Heart right ventricle (tissue), 16 donors: ENCODE measurements at regions not wholly inside any gene's neighbourhood (a gene's known extent, or its start where the extent isn't known, plus 50 kb on each side); places are given as distances from the start of the nearest gene placed in this dataset.

ENCODE experiments used
- ATAC-seq, 8 donors: fragments of 200-7000 bp; cut with Tn5 transposase; one replicate each; pipeline ENCODE4 v1.9.1; 2020; ENCODE audit warnings: mild to moderate bottlenecking in 8 of 8, moderate library complexity in 8 of 8, moderate number of reproducible peaks in 1 of 8
- DNase-seq, 2 donors: peaks; one replicate each; pipeline ENCODE4 v3.0.0-alpha.2; 2020
- H3K27ac ChIP-seq, 10 donors: fragments of 200-600 bp; sonication (generic) in 2 of 10; one replicate each; pipeline versions ENCODE4 v1.5.0 to v1.8.0; 2020 to 2022; ENCODE audit warnings: mild to moderate bottlenecking in 3 of 10
- H3K27me3 ChIP-seq, 7 donors: fragments of 200-600 bp; one replicate each; pipeline ENCODE4 v1.8.0; 2021 to 2022; ENCODE audit warnings: mild to moderate bottlenecking in 2 of 7
- H3K36me3 ChIP-seq, 9 donors: fragments of 200-600 bp; sonication (generic) in 1 of 9; one replicate each; pipeline versions ENCODE4 v1.5.0 to v1.8.0; 2020 to 2022; ENCODE audit warnings: mild to moderate bottlenecking in 2 of 9
- H3K4me1 ChIP-seq, 9 donors: fragments of 200-600 bp; sonication (generic) in 1 of 9; one replicate each; pipeline versions ENCODE4 v1.5.0 to v1.8.0; 2020 to 2022; ENCODE audit warnings: mild to moderate bottlenecking in 4 of 9
- H3K4me3 ChIP-seq, 10 donors: fragments of 200-600 bp; sonication (generic) in 2 of 10; one replicate each; pipeline versions ENCODE4 v1.5.0 to v1.8.0; 2020 to 2022; ENCODE audit warnings: mild to moderate bottlenecking in 7 of 10, moderate library complexity in 2 of 10
- H3K9me3 ChIP-seq, 11 donors: fragments of 200-600 bp in 10 of 11; sonication (generic) in 2 of 11; one replicate each; pipeline versions ENCODE4 v1.5.0 to v1.8.0; 2013 to 2022; ENCODE audit warnings: mild to moderate bottlenecking in 2 of 11, control low read depth in 1 of 11, moderate library complexity in 1 of 11
- WGBS, 2 donors: extraction: QIAGEN DNeasy Blood & Tissue Kit; methylation state at CpG; one replicate each; pipeline ENCODE4 v1.1.7; 2013; ENCODE audit warnings: inconsistent platforms in 1 of 2; 5-methylcytosine and 5-hydroxymethylcytosine counted together
- intact Hi-C, 10 donors: fragments of 100-400 bp; cut with DNase I; formaldehyde crosslinking; loops; one replicate each; pipeline versions ENCODE4 v1.11.1 to v1.14.2; 2022
- TF ChIP-seq, protein P1 (sequence below), 9 donors: fragments of 200-600 bp; sonication (generic) in 2 of 9; IDR thresholded peaks; one replicate each; pipeline versions ENCODE4 v1.5.0 to v1.8.0; 2021 to 2022; ENCODE audit warnings: antibody characterized with exemption in 9 of 9, mild to moderate bottlenecking in 5 of 9, moderate library complexity in 1 of 9
- donor health status: Arrhythmogenic right ventricular cardiomyopathy.
- donor health status: ischemic (EF 13 %, LVEDD 7.1; RV severe dilation, severe dysfunction).
- donor health status: healthy with polysubstance abuse.
- donor health status: DM: no; HTN: yes; CAD: no.
- donor health status: DM: no; HTN: no; CAD: no.
- donor health status: ischemic (EF 25% LVEDD 6.9; RV normal size, moderate dysfunction).
- donor health status: ischemic (EF 25% LVEDD 5.7; RV mildly dilated, moderate dysfunction).
- donor health status: healthy.
- donor health status: DM: yes; HTN: yes; CAD: no.
- donor health status: Ischemic cardiomyopathy.
- donor health status: ischemic (EF 35%, LVEDD 5.7; RV mildly dilated, moderate dysfunction).
- donor health status: nonischemic (EF 11% LVEDD 7.7; RV severe dilation, severe dysfunction).
- donor health status: DM: yes; HTN: yes; CAD: no.
- donor health status: PGD.
- donor health status: ischemic (EF 29% LVEDD 5.4; RV normal size, mild dysfunction).
- donor health status: nonischemic (EF 23%, LVEDD 6.1; RV moderate dilation, normal function).

DNA sequence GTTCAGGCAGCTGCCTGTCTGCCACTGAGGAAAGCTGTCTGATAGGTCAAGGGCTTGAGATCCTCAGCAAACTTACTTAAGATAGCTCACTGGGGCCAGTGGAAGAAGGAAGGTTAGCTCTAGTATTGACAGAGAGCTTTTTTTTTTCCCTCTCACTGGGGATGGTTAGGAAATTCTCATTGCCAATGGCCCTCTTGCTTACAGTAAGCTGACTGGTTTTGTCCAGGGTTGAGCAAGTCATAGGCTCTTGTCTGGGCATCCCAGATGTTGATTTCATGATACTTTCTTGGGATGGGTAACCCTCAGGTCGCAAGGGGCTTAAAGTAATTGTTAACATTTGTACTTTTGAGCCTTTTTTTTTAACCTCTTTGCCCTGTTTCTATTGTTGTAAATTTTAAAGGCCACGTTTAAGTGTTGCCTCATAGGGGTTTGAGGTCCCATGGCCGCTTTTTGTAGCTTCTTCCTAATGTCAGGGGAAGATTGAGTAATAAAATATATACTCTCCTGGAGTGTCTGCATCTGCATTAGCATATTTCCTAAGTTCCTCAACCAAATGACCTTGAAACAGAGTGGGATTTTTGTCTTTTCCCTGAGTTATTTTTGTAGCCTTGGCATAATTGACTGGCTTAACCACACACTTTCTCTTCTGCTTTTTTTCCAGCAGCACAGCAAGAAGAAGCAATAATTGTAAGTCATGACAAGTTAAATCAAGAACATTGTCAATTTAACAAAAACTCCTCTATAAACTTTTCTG lies 716.0 kb downstream of the LRFN5 start:
- DNase-seq (no peak), ATAC-seq (peak in 1 of 8 donors; percentile 37)
- H3K27ac ChIP-seq, result no peak overlapping the region
- H3K9me3 ChIP-seq, result peaks cover 0 to 5% (median 0%) of the 10 kb centered on the region in 11 donors
- WGBS, 2 donors, result 69 to 73% methylated on average over 3 of the region's 3 CpGs
- peaks cover 0 to 11% (median 0%) of the 10 kb centered on the region in 9 donors for H3K4me1 ChIP-seq
- TF ChIP-seq, protein P1, sequence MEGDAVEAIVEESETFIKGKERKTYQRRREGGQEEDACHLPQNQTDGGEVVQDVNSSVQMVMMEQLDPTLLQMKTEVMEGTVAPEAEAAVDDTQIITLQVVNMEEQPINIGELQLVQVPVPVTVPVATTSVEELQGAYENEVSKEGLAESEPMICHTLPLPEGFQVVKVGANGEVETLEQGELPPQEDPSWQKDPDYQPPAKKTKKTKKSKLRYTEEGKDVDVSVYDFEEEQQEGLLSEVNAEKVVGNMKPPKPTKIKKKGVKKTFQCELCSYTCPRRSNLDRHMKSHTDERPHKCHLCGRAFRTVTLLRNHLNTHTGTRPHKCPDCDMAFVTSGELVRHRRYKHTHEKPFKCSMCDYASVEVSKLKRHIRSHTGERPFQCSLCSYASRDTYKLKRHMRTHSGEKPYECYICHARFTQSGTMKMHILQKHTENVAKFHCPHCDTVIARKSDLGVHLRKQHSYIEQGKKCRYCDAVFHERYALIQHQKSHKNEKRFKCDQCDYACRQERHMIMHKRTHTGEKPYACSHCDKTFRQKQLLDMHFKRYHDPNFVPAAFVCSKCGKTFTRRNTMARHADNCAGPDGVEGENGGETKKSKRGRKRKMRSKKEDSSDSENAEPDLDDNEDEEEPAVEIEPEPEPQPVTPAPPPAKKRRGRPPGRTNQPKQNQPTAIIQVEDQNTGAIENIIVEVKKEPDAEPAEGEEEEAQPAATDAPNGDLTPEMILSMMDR (IDR thresholded peaks at IDR 0.05), result no peak
- intact Hi-C loops, result no loop called here
- no peaks in the 10 kb centered on the region for H3K27me3 ChIP-seq
- H3K36me3 ChIP-seq, result no peaks in the 10 kb centered on the region
- no peak overlapping the region for H3K4me3 ChIP-seq

DNA sequence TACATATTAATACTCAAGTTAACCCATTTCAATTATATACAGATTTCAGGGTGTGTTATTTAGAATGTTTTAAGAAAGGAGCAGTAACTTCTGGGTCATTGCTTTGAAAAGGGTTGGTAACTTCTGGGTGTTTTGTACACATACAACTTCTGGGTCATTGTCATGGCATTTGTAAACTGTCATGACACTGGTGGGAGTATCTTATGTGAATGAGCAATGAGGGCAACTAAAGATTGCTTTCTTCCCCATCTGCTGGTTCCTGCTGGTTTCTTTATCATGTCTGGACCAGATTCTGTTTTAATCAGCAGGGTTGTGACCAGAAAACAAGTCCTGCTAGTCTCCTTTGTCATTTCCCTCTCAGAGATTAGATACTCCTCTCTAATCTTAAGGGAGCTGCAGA lies 713.3 kb downstream of the LRFN5 start:
- Histone ChIP-seq H3K4me1 (peaks cover 0 to 11% (median 0%) of the 10 kb centered on the region in 9 donors), H3K36me3 (no peaks in the 10 kb centered on the region), H3K9me3 (no peaks in the 10 kb centered on the region), H3K27me3 (no peaks in the 10 kb centered on the region), H3K4me3 (no peak overlapping the region), H3K27ac (no peak overlapping the region)
- TF ChIP-seq, protein P1 (IDR thresholded peaks at IDR 0.05), result no peak
- ATAC-seq, result no peak
- intact Hi-C loops, result no loop called here
- DNase-seq, result no peak

DNA sequence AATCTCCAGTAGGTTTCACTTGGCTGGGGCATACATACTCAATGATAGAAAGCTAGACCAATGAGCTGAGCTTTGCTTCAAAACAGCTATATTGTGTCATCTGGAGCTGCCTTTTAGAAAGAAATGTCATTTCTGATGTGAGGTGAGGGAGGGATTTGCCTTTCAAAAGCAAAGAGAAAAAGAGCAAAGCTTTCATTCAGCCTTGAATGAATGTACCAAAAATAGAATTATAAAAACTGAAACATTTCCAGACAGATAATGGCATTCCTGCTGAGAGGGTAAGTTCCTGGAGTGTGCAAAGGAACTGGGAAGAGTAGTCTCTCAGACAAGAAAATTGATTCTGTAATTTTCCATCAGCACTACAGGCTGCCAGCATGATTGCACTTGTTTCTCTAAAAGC lies 710.0 kb downstream of the LRFN5 start:
- Histone ChIP-seq H3K4me3 (no peak overlapping the region), H3K36me3 (no peaks in the 10 kb centered on the region), H3K27ac (no peak overlapping the region), H3K27me3 (no peaks in the 10 kb centered on the region), H3K9me3 (peaks cover 0 to 6% (median 0%) of the 10 kb centered on the region in 11 donors), H3K4me1 (no peaks in the 10 kb centered on the region)
- TF ChIP-seq, protein P1 (IDR thresholded peaks at IDR 0.05), result no peak
- intact Hi-C loops, result no loop called here
- DNase-seq (no peak), ATAC-seq (no peak)

DNA sequence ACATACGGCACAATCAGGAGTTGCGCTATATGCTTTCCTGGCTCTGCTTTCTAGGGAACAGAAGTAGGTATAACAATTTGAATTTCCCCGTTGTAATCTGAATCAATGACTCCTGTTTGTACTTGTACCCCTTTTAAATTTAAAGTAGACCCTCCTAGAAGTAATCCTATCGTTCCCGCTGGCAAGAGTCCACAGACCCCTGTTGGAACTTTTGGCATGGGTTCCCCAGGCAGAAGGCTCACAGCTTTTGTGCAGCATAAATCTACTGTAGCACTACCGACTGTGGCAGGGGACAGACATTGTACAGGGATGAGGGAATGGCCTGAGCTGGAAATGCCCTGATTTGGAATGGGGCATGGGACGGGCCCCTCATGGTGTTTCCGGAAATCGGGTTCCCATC lies 705.2 kb downstream of the LRFN5 start:
- Histone ChIP-seq H3K27me3 (no peaks in the 10 kb centered on the region), H3K36me3 (no peaks in the 10 kb centered on the region), H3K27ac (no peak overlapping the region), H3K4me1 (no peaks in the 10 kb centered on the region), H3K9me3 (peaks cover 0 to 44% (median 11%) of the 10 kb centered on the region in 11 donors), H3K4me3 (no peak overlapping the region)
- intact Hi-C loops, result no loop called here
- 62 to 71% methylated on average over 9 of the region's 9 CpGs for WGBS, 2 donors
- TF ChIP-seq, protein P1 (IDR thresholded peaks at IDR 0.05), result no peak
- ATAC-seq (no peak), DNase-seq (no peak)
